ENCODE measurements at regions not wholly inside any gene's neighbourhood (a gene's known extent, or its start where the extent isn't known, plus 50 kb on each side); places are given as distances from the start of the nearest gene placed in this dataset.

- TF ChIP-seq CTCF (IDR thresholded peaks at IDR 0.05) = no peak
- DNase-seq (ENCODE audit: low spot score) (no peak), ATAC-seq (ENCODE audit: low FRiP score) (no peak)
Observed at GRCh38 chr3:82741346-82741745, 979.9 kb upstream of the GBE1 start.

- DNase-seq (ENCODE audit: low spot score) = no peak
- no peak for ATAC-seq (ENCODE audit: low FRiP score)
- TF ChIP-seq CTCF (IDR thresholded peaks at IDR 0.05) = no peak
Observed at GRCh38 chr3:82739390-82739789, 977.9 kb upstream of the GBE1 start.

- TF ChIP-seq CTCF (IDR thresholded peaks at IDR 0.05) = no peak
- DNase-seq (ENCODE audit: low spot score) (no peak), ATAC-seq (ENCODE audit: low FRiP score) (no peak)
Observed at GRCh38 chr3:82736696-82737277, 975.3 kb upstream of the GBE1 start.

- no peak for DNase-seq (ENCODE audit: low spot score)
- no peak for TF ChIP-seq CTCF (IDR thresholded peaks at IDR 0.05)
Observed at GRCh38 chr3:82715091-82715856, 953.8 kb upstream of the GBE1 start.

GRCh38 chr3:82707035-82707434, 945.6 kb upstream of the GBE1 start:
- ATAC-seq (ENCODE audit: low FRiP score) (no peak), DNase-seq (ENCODE audit: low spot score) (no peak)
- no peak for TF ChIP-seq CTCF (IDR thresholded peaks at IDR 0.05)

More at GRCh38 chr3:82715091-82715856, 953.8 kb upstream of the GBE1 start:
- no peak for ATAC-seq (ENCODE audit: low FRiP score)

- ATAC-seq (ENCODE audit: low FRiP score) = no peak
- TF ChIP-seq CTCF (IDR thresholded peaks at IDR 0.05) = no peak
- no peak for DNase-seq (ENCODE audit: low spot score)
Observed at GRCh38 chr3:82685761-82686160, 924.3 kb upstream of the GBE1 start.
